Limb (tissue), 2 donors: ENCODE measurements at regions not wholly inside any gene's neighbourhood (a gene's known extent, or its start where the extent isn't known, plus 50 kb on each side); places are given as distances from the start of the nearest gene placed in this dataset.

Experiments
- DNase-seq, 2 donors: peaks; one replicate each; pipeline ENCODE4 v3.0.0-alpha.2; 2016; ENCODE audit errors: extremely low spot score in 2 of 2

GRCh38 chr13:70394031-70394548 is 285.8 kb upstream of the KLHL1 start:
- DNase-seq: no peak

- DNase-seq: no peak
Observed at GRCh38 chr13:70391678-70392077, 283.4 kb upstream of the KLHL1 start.

- no peak for DNase-seq
Observed at GRCh38 chr13:70390968-70391367, 282.7 kb upstream of the KLHL1 start.

- DNase-seq: no peak
Observed at GRCh38 chr13:70390064-70390463, 281.8 kb upstream of the KLHL1 start.

- no peak for DNase-seq
Observed at GRCh38 chr13:70388935-70389334, 280.7 kb upstream of the KLHL1 start.

- DNase-seq: no peak
Observed at GRCh38 chr13:70386919-70387318, 278.7 kb upstream of the KLHL1 start.

- DNase-seq: no peak
Observed at GRCh38 chr13:70385852-70386251, 277.6 kb upstream of the KLHL1 start.

- DNase-seq: no peak
Observed at GRCh38 chr13:70384156-70384555, 275.9 kb upstream of the KLHL1 start.

- DNase-seq: no peak
Observed at GRCh38 chr13:70380809-70381208, 272.6 kb upstream of the KLHL1 start.

- no peak for DNase-seq
Observed at GRCh38 chr13:70375718-70376117, 267.5 kb upstream of the KLHL1 start.

- DNase-seq: no peak
Observed at GRCh38 chr13:70370924-70371323, 262.7 kb upstream of the KLHL1 start.

GRCh38 chr13:70366720-70367119 is 258.5 kb upstream of the KLHL1 start:
- no peak for DNase-seq

- peak in 1 of 2 donors; percentile 23 for DNase-seq
Observed at GRCh38 chr13:70363991-70364390, 255.7 kb upstream of the KLHL1 start.

- no peak for DNase-seq
Observed at GRCh38 chr13:70362820-70363570, 254.7 kb upstream of the KLHL1 start.

- no peak for DNase-seq
Observed at GRCh38 chr13:70357031-70357430, 248.8 kb upstream of the KLHL1 start.

GRCh38 chr13:70353096-70353495 is 244.8 kb upstream of the KLHL1 start:
- no peak for DNase-seq

- DNase-seq: no peak
Observed at GRCh38 chr13:70347947-70348620, 239.8 kb upstream of the KLHL1 start.

GRCh38 chr13:70339738-70340137 is 231.5 kb upstream of the KLHL1 start:
- DNase-seq: no peak

GRCh38 chr13:70338609-70339008 is 230.4 kb upstream of the KLHL1 start:
- DNase-seq: no peak

GRCh38 chr13:70336866-70337265 is 228.6 kb upstream of the KLHL1 start:
- no peak for DNase-seq

GRCh38 chr13:70333752-70334151 is 225.5 kb upstream of the KLHL1 start:
- no peak for DNase-seq

GRCh38 chr13:70330697-70331361 is 222.6 kb upstream of the KLHL1 start:
- DNase-seq: no peak
